GM12875 (cell line): ENCODE measurements at regions not wholly inside any gene's neighbourhood (a gene's known extent, or its start where the extent isn't known, plus 50 kb on each side); places are given as distances from the start of the nearest gene placed in this dataset.
"Not testable (repeated sequence)": the region's sequence is repeated elsewhere in the genome, so short reads cannot be mapped to it uniquely, and the experiment has no call there.

Source experiments
- H3K4me3 ChIP-seq: one replicate; pipeline ENCODE4 v1.5.1; 2011; ENCODE audit warnings: low read depth, low read length, control low read depth
- CTCF ChIP-seq: IDR thresholded peaks from 2 replicates; pipeline ENCODE4 v1.5.1; 2011; ENCODE audit warnings: low read depth, mild to moderate bottlenecking, control low read depth, inconsistent platforms, low read length, moderate library complexity, borderline replicate concordance; ENCODE audit not compliant: insufficient read depth

GRCh38 chr4:19156786-19157185, 1094.9 kb upstream of the SLIT2 start:
- H3K4me3 ChIP-seq: no peak overlapping the region
- no peak for TF ChIP-seq CTCF

GRCh38 chr4:19155568-19155967, 1096.1 kb upstream of the SLIT2 start:
- H3K4me3 ChIP-seq: no peak overlapping the region
- TF ChIP-seq CTCF: no peak

GRCh38 chr4:19154267-19154666, 1097.4 kb upstream of the SLIT2 start:
- H3K4me3 ChIP-seq: not testable (repeated sequence)

GRCh38 chr4:19152264-19152663, 1099.4 kb upstream of the SLIT2 start:
- TF ChIP-seq CTCF: no peak
- H3K4me3 ChIP-seq: no peak overlapping the region

GRCh38 chr4:19151684-19152083, 1100.0 kb upstream of the SLIT2 start:
- no peak overlapping the region for H3K4me3 ChIP-seq
- no peak for TF ChIP-seq CTCF

- no peak for TF ChIP-seq CTCF
- no peak overlapping the region for H3K4me3 ChIP-seq
Observed at GRCh38 chr4:19146038-19146437, 1105.7 kb upstream of the SLIT2 start.

- no peak overlapping the region for H3K4me3 ChIP-seq
- no peak for TF ChIP-seq CTCF
Observed at GRCh38 chr4:19135895-19136633, 1114.5 kb upstream of the LCORL start.
